A673 (cell line): ENCODE measurements at regions not wholly inside any gene's neighbourhood (a gene's known extent, or its start where the extent isn't known, plus 50 kb on each side); places are given as distances from the start of the nearest gene placed in this dataset.
"Not testable (repeated sequence)": the region's sequence is repeated elsewhere in the genome, so short reads cannot be mapped to it uniquely, and the experiment has no call there.

ENCODE experiments used
- BruUV-seq: library from RNA; stranded (reverse); fragments of 400-500 nt; replicated peaks from 2 replicates; lab custom pipeline; 2021; lab: Mats Ljungman, UMichigan
- CTCF ChIA-PET: fragments of 300-600 bp; sonication (Branson Sonifier 250); formaldehyde crosslinking; loops from one replicate; lab custom pipeline; 2022; ENCODE audit warnings: antibody characterized with exemption; lab: Charles Lee
- POLR2A ChIA-PET: fragments of 300-600 bp; sonication (Branson Sonifier 250); formaldehyde crosslinking; loops from one replicate; lab custom pipeline; 2022; ENCODE audit warnings: antibody characterized with exemption; ENCODE audit not compliant: low non-redundant PET; lab: Charles Lee
- DNase-seq: peaks from one replicate; pipeline ENCODE4 v3.0.0-alpha.2; 2015; ENCODE audit warnings: low spot score
- H3K27ac ChIP-seq: fragments of 200-600 bp; sonication (generic); 2 replicates; pipeline ENCODE4 v1.5.1; 2016; ENCODE audit warnings: mixed run types, low read depth, mild to moderate bottlenecking, mixed read lengths, antibody characterized with exemption, low read length; ENCODE audit not compliant: poor library complexity, severe bottlenecking
- H3K27me3 ChIP-seq: fragments of 200-600 bp; sonication (generic); replicated peaks from 2 replicates; pipeline ENCODE4 v1.6.1; 2017; ENCODE audit warnings: mixed run types, low read depth, mild to moderate bottlenecking, mixed read lengths, antibody characterized with exemption, low read length; ENCODE audit not compliant: insufficient read depth, poor library complexity
- H3K36me3 ChIP-seq: fragments of 200-600 bp; sonication (generic); 2 replicates; pipeline ENCODE4 v1.6.1; 2016; ENCODE audit warnings: mixed run types, mild to moderate bottlenecking, mixed read lengths, antibody characterized with exemption, low read length; ENCODE audit not compliant: insufficient read depth, poor library complexity, severe bottlenecking
- H3K4me1 ChIP-seq: fragments of 200-600 bp; sonication (generic); 2 replicates; pipeline ENCODE4 v1.6.1; 2017; ENCODE audit warnings: mixed run types, mild to moderate bottlenecking, mixed read lengths, antibody characterized with exemption, low read length; ENCODE audit not compliant: insufficient read depth, poor library complexity, severe bottlenecking
- H3K4me3 ChIP-seq: fragments of 200-600 bp; sonication (generic); 2 replicates; pipeline ENCODE4 v1.5.1; 2016; ENCODE audit warnings: low read depth, mixed run types, mild to moderate bottlenecking, mixed read lengths, low read length; ENCODE audit not compliant: poor library complexity, severe bottlenecking
- H3K9me3 ChIP-seq: fragments of 200-600 bp; sonication (generic); 2 replicates; pipeline ENCODE4 v1.6.1; 2016; ENCODE audit warnings: mixed run types, low read depth, mild to moderate bottlenecking, mixed read lengths, antibody characterized with exemption, low read length; ENCODE audit not compliant: poor library complexity, severe bottlenecking
- CTCF ChIP-seq: fragments of 300-800, 200-600 bp; sonication (generic); conservative IDR thresholded peaks from 2 replicates; pipeline ENCODE4 v1.5.1; 2017; ENCODE audit warnings: low read depth, mild to moderate bottlenecking, antibody characterized with exemption, low read length, moderate library complexity, mixed read lengths
- EZH2 ChIP-seq: fragments of 200-600 bp; sonication (generic); IDR thresholded peaks from 2 replicates; pipeline ENCODE4 v1.6.1; 2017; ENCODE audit warnings: borderline replicate concordance, low read depth, mild to moderate bottlenecking, mixed read lengths, antibody characterized with exemption, low read length; ENCODE audit not compliant: poor library complexity, severe bottlenecking
- intact Hi-C: fragments of 100-400 bp; cut with micrococcal nuclease; formaldehyde crosslinking; loops from one replicate; pipeline ENCODE4 v1.10.0; 2022; ENCODE audit not compliant: unreplicated experiment

GRCh38 chr15:20345401-20345958, 196.1 kb downstream of the GOLGA6L6 start:
- TF ChIP-seq EZH2 (no peak), CTCF (no peak)
- H3K4me1 ChIP-seq = no peaks in the 10 kb centered on the region
- H3K4me3 ChIP-seq = no peak overlapping the region
- intact Hi-C loops = no loop called here
- H3K36me3 ChIP-seq = no peaks in the 10 kb centered on the region
- ChIA-PET CTCF (no interaction called here), POLR2A (no interaction called here)
- no peak overlapping the region for H3K27ac ChIP-seq
- no TSS peak for BruUV-seq
- H3K27me3 ChIP-seq = no peaks in the 10 kb centered on the region
- peaks cover 95% of the 10 kb centered on the region for H3K9me3 ChIP-seq
- DNase-seq = no peak

GRCh38 chr15:20344601-20345400, 196.8 kb downstream of the GOLGA6L6 start:
- H3K9me3 ChIP-seq = peaks cover 95% of the 10 kb centered on the region

GRCh38 chr15:20343395-20344211, 198.0 kb downstream of the GOLGA6L6 start:
- H3K36me3 ChIP-seq, BruUV-seq, H3K4me3 ChIP-seq, DNase-seq, H3K27ac ChIP-seq, POLR2A ChIA-PET, H3K4me1 ChIP-seq, H3K27me3 ChIP-seq, CTCF ChIA-PET: not testable (repeated sequence)
- intact Hi-C loops = loop anchor here (5.0 kb wide), 1 partner anchor 44 kb away; no protein-coding TSS in a partner anchor
- peaks cover 92% of the 10 kb centered on the region for H3K9me3 ChIP-seq

More at GRCh38 chr15:20344601-20345400, 196.8 kb downstream of the GOLGA6L6 start:
- ChIA-PET CTCF (no interaction called here), POLR2A (no interaction called here)
- intact Hi-C loops = loop anchor here (5.0 kb wide), 1 partner anchor 42 kb away; no protein-coding TSS in a partner anchor
- Histone ChIP-seq H3K4me1 (no peaks in the 10 kb centered on the region), H3K27ac (no peak overlapping the region), H3K36me3 (no peaks in the 10 kb centered on the region), H3K27me3 (no peaks in the 10 kb centered on the region), H3K4me3 (no peak overlapping the region)
- TF ChIP-seq EZH2 (no peak), CTCF (no peak)
- BruUV-seq = no TSS peak
- DNase-seq = no peak

GRCh38 chr15:20342601-20343394, 198.8 kb downstream of the GOLGA6L6 start:
- CTCF ChIA-PET, H3K4me1 ChIP-seq, DNase-seq, H3K36me3 ChIP-seq, H3K27me3 ChIP-seq, H3K4me3 ChIP-seq, BruUV-seq, H3K27ac ChIP-seq, POLR2A ChIA-PET: not testable (repeated sequence)
- intact Hi-C loops = loop anchor here (5.0 kb wide), 1 partner anchor 45 kb away; no protein-coding TSS in a partner anchor
- H3K9me3 ChIP-seq = peaks cover 84% of the 10 kb centered on the region
